ENCODE measurements at regions not wholly inside any gene's neighbourhood (a gene's known extent, or its start where the extent isn't known, plus 50 kb on each side); places are given as distances from the start of the nearest gene placed in this dataset.
A peak's percentile ranks its signal among the peaks of the same experiment; 100 is the strongest.

GRCh38 chr7:49014870-49015269, 90.5 kb downstream of the CDC14C start:
- no peaks in the 10 kb centered on the region for H4K20me1 ChIP-seq (ENCODE audit: insufficient read depth, low read length)
- no peaks in the 10 kb centered on the region for H3K36me3 ChIP-seq (ENCODE audit: insufficient read depth, low read length)
- FAIRE-seq (no peak), DNase-seq (ENCODE audit: low read depth) (no peak)
- no peak for TF ChIP-seq EZH2 (IDR thresholded peaks at IDR 0.05; ENCODE audit: insufficient read depth, low read length)
- TF ChIP-seq, protein P1, sequence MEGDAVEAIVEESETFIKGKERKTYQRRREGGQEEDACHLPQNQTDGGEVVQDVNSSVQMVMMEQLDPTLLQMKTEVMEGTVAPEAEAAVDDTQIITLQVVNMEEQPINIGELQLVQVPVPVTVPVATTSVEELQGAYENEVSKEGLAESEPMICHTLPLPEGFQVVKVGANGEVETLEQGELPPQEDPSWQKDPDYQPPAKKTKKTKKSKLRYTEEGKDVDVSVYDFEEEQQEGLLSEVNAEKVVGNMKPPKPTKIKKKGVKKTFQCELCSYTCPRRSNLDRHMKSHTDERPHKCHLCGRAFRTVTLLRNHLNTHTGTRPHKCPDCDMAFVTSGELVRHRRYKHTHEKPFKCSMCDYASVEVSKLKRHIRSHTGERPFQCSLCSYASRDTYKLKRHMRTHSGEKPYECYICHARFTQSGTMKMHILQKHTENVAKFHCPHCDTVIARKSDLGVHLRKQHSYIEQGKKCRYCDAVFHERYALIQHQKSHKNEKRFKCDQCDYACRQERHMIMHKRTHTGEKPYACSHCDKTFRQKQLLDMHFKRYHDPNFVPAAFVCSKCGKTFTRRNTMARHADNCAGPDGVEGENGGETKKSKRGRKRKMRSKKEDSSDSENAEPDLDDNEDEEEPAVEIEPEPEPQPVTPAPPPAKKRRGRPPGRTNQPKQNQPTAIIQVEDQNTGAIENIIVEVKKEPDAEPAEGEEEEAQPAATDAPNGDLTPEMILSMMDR (IDR thresholded peaks at IDR 0.05; ENCODE audit: insufficient read depth, low read depth, low read length), result no peak
- Mint-ChIP-seq H3K36me3 (ENCODE audit: low read depth, unreplicated experiment) (no peaks in the 10 kb centered on the region), H3K4me1 (ENCODE audit: low read depth, unreplicated experiment) (no peaks in the 10 kb centered on the region), H3K27ac (ENCODE audit: unreplicated experiment) (peak overlapping the region; percentile 88), H3K4me3 (ENCODE audit: unreplicated experiment) (no peak overlapping the region), H3K9me3 (ENCODE audit: unreplicated experiment) (peaks cover 22% of the 10 kb centered on the region), H3K27me3 (ENCODE audit: low read depth, unreplicated experiment) (no peaks in the 10 kb centered on the region)
- H2AFZ ChIP-seq (ENCODE audit: low read depth, low read length), result no peak overlapping the region
- H3K9me3 ChIP-seq (ENCODE audit: insufficient read depth, low read depth, low read length), result no peaks in the 10 kb centered on the region
- H3K27me3 ChIP-seq (ENCODE audit: insufficient read depth, low read length), result no peaks in the 10 kb centered on the region
- no peak overlapping the region for H3K27ac ChIP-seq (ENCODE audit: low read depth, low read length)
- H3K4me2 ChIP-seq (ENCODE audit: low read length), result no peak overlapping the region
- no peak overlapping the region for H3K9ac ChIP-seq (ENCODE audit: low read length)
- no peaks in the 10 kb centered on the region for H3K4me1 ChIP-seq (ENCODE audit: insufficient read depth, low read length)
- H3K4me3 ChIP-seq (ENCODE audit: insufficient read depth, low read depth, low read length), result no peak overlapping the region
- H3K79me2 ChIP-seq (ENCODE audit: insufficient read depth, low read length), result no peaks in the 10 kb centered on the region

- Histone ChIP-seq H3K4me1 (ENCODE audit: insufficient read depth, low read length) (no peaks in the 10 kb centered on the region), H4K20me1 (ENCODE audit: insufficient read depth, low read length) (no peaks in the 10 kb centered on the region), H3K79me2 (ENCODE audit: insufficient read depth, low read length) (no peaks in the 10 kb centered on the region), H3K27me3 (ENCODE audit: insufficient read depth, low read length) (no peaks in the 10 kb centered on the region), H3K27ac (ENCODE audit: low read depth, low read length) (no peak overlapping the region), H3K9ac (ENCODE audit: low read length) (no peak overlapping the region), H3K4me3 (ENCODE audit: insufficient read depth, low read depth, low read length) (no peak overlapping the region), H3K4me2 (ENCODE audit: low read length) (no peak overlapping the region), H3K36me3 (ENCODE audit: insufficient read depth, low read length) (no peaks in the 10 kb centered on the region), H3K9me3 (ENCODE audit: insufficient read depth, low read depth, low read length) (no peaks in the 10 kb centered on the region), H2AFZ (ENCODE audit: low read depth, low read length) (no peak overlapping the region)
- no peak overlapping the region for H3K27ac Mint-ChIP-seq (ENCODE audit: unreplicated experiment)
- H3K9me3 Mint-ChIP-seq (ENCODE audit: unreplicated experiment), result peaks cover 2% of the 10 kb centered on the region
- H3K27me3 Mint-ChIP-seq (ENCODE audit: low read depth, unreplicated experiment), result no peaks in the 10 kb centered on the region
- H3K4me3 Mint-ChIP-seq (ENCODE audit: unreplicated experiment), result no peak overlapping the region
- DNase-seq (ENCODE audit: low read depth) (no peak), FAIRE-seq (no peak)
- no peak for TF ChIP-seq EZH2 (IDR thresholded peaks at IDR 0.05; ENCODE audit: insufficient read depth, low read length)
- TF ChIP-seq, protein P1 (IDR thresholded peaks at IDR 0.05; ENCODE audit: insufficient read depth, low read depth, low read length), result no peak
- H3K36me3 Mint-ChIP-seq (ENCODE audit: low read depth, unreplicated experiment), result no peaks in the 10 kb centered on the region
- no peaks in the 10 kb centered on the region for H3K4me1 Mint-ChIP-seq (ENCODE audit: low read depth, unreplicated experiment)
Measured at GRCh38 chr7:49020145-49020544, 95.8 kb downstream of the CDC14C start.

DNA sequence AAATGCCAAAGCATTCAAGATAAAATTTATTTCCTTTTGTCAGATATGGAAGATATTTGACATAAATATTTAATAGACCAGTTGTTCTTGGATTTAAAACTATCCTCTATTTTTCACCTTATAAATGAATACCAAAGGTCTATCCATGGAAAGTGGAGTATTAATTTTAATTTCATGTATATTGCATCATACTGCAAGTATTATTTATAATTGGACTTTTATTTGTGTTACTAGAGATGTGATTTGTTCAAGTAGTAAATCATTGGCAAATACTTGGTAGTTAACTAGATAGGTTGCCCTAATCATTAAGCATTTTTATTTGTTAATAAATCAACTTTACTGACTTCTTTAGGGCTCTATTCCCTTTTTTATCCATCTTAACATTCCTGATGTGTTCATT, 98.1 kb downstream of the CDC14C start:
- H3K9me3 ChIP-seq (ENCODE audit: insufficient read depth, low read depth, low read length), result peaks cover 2% of the 10 kb centered on the region
- no peak overlapping the region for H2AFZ ChIP-seq (ENCODE audit: low read depth, low read length)
- no peaks in the 10 kb centered on the region for H4K20me1 ChIP-seq (ENCODE audit: insufficient read depth, low read length)
- no peak overlapping the region for H3K4me2 ChIP-seq (ENCODE audit: low read length)
- Mint-ChIP-seq H3K4me3 (ENCODE audit: unreplicated experiment) (no peak overlapping the region), H3K27me3 (ENCODE audit: low read depth, unreplicated experiment) (no peaks in the 10 kb centered on the region), H3K4me1 (ENCODE audit: low read depth, unreplicated experiment) (no peaks in the 10 kb centered on the region), H3K27ac (ENCODE audit: unreplicated experiment) (no peak overlapping the region), H3K36me3 (ENCODE audit: low read depth, unreplicated experiment) (no peaks in the 10 kb centered on the region), H3K9me3 (ENCODE audit: unreplicated experiment) (no peaks in the 10 kb centered on the region)
- no peaks in the 10 kb centered on the region for H3K36me3 ChIP-seq (ENCODE audit: insufficient read depth, low read length)
- FAIRE-seq (no peak), DNase-seq (ENCODE audit: low read depth) (no peak)
- no peak overlapping the region for H3K4me3 ChIP-seq (ENCODE audit: insufficient read depth, low read depth, low read length)
- no peaks in the 10 kb centered on the region for H3K27me3 ChIP-seq (ENCODE audit: insufficient read depth, low read length)
- no peaks in the 10 kb centered on the region for H3K4me1 ChIP-seq (ENCODE audit: insufficient read depth, low read length)
- no peaks in the 10 kb centered on the region for H3K79me2 ChIP-seq (ENCODE audit: insufficient read depth, low read length)
- TF ChIP-seq, protein P1 (IDR thresholded peaks at IDR 0.05; ENCODE audit: insufficient read depth, low read depth, low read length), result no peak
- no peak for TF ChIP-seq EZH2 (IDR thresholded peaks at IDR 0.05; ENCODE audit: insufficient read depth, low read length)
- no peak overlapping the region for H3K27ac ChIP-seq (ENCODE audit: low read depth, low read length)
- H3K9ac ChIP-seq (ENCODE audit: low read length), result no peak overlapping the region

All from astrocyte (in vitro differentiated cells and primary cell).